Hepatocyte (in vitro differentiated cells): ENCODE measurements at regions not wholly inside any gene's neighbourhood (a gene's known extent, or its start where the extent isn't known, plus 50 kb on each side); places are given as distances from the start of the nearest gene placed in this dataset.

Experiments used
- EZH2 ChIP-seq: fragments of 200-600 bp; sonication (generic); IDR thresholded peaks from 2 replicates; pipeline ENCODE4 v1.6.1; 2016; ENCODE audit warnings: antibody characterized with exemption, mild to moderate bottlenecking, borderline replicate concordance
- TF ChIP-seq, protein P1 (sequence below): fragments of 200-600 bp; sonication (generic); IDR thresholded peaks from 2 replicates; pipeline ENCODE4 v1.5.1; 2016; ENCODE audit warnings: antibody characterized with exemption, mild to moderate bottlenecking; ENCODE audit not compliant: poor library complexity

DNA sequence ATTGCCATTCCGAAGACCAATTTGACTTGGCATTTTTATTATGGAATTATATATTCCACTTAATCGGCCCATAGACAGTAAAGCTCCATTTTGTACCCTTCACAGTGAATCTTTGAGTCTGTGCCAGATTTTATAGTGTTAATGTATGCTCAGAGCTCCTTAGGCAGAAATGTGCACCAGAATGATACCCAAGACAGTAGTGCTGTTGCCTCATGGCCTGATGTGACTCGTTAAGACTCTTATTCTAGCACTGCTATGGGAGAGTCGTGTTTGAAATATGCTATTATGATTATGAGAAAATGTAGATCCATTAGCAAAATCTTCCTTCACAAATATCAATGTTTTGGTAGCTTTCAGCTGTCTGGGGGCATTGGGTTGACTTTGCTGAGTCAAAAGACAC is 209.8 kb upstream of the RAG2 start:
- TF ChIP-seq, protein P1, sequence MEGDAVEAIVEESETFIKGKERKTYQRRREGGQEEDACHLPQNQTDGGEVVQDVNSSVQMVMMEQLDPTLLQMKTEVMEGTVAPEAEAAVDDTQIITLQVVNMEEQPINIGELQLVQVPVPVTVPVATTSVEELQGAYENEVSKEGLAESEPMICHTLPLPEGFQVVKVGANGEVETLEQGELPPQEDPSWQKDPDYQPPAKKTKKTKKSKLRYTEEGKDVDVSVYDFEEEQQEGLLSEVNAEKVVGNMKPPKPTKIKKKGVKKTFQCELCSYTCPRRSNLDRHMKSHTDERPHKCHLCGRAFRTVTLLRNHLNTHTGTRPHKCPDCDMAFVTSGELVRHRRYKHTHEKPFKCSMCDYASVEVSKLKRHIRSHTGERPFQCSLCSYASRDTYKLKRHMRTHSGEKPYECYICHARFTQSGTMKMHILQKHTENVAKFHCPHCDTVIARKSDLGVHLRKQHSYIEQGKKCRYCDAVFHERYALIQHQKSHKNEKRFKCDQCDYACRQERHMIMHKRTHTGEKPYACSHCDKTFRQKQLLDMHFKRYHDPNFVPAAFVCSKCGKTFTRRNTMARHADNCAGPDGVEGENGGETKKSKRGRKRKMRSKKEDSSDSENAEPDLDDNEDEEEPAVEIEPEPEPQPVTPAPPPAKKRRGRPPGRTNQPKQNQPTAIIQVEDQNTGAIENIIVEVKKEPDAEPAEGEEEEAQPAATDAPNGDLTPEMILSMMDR: no peak
- no peak for TF ChIP-seq EZH2
